GM06990 (cell line): ENCODE measurements at regions not wholly inside any gene's neighbourhood (a gene's known extent, or its start where the extent isn't known, plus 50 kb on each side); places are given as distances from the start of the nearest gene placed in this dataset.

Experiments
- DNase-seq: peaks from one replicate; pipeline ENCODE4 v3.0.0-alpha.2; 2011; ENCODE audit not compliant: insufficient read length; ENCODE audit errors: extremely low read depth
- H3K27me3 ChIP-seq: replicated peaks from 2 replicates; pipeline ENCODE4 v1.6.0; 2011; ENCODE audit warnings: low read length; ENCODE audit not compliant: control insufficient read depth, insufficient read depth
- H3K36me3 ChIP-seq: 2 replicates; pipeline ENCODE4 v1.5.1; 2011; ENCODE audit warnings: low read length; ENCODE audit not compliant: control insufficient read depth, insufficient read depth
- H3K4me3 ChIP-seq: replicated peaks from 2 replicates; pipeline ENCODE4 v1.5.1; 2011; ENCODE audit warnings: low read depth, mild to moderate bottlenecking, control low read depth, low read length
- CTCF ChIP-seq: IDR thresholded peaks from 2 replicates; pipeline ENCODE4 v1.5.1; 2011; ENCODE audit warnings: low read length, control low read depth, mild to moderate bottlenecking, inconsistent platforms; ENCODE audit not compliant: insufficient read depth, poor library complexity, severe bottlenecking

- DNase-seq = no peak
- Histone ChIP-seq H3K4me3 (no peak overlapping the region), H3K27me3 (no peaks in the 10 kb centered on the region), H3K36me3 (no peaks in the 10 kb centered on the region)
- TF ChIP-seq CTCF = no peak
These were observed 93.3 kb upstream of the DUSP5 start for GRCh38 chr10:110404413-110404812.

- H3K36me3 ChIP-seq = no peaks in the 10 kb centered on the region
- TF ChIP-seq CTCF = no peak
- no peak for DNase-seq
- no peak overlapping the region for H3K4me3 ChIP-seq
- no peaks in the 10 kb centered on the region for H3K27me3 ChIP-seq
These were observed 92.9 kb upstream of the DUSP5 start for GRCh38 chr10:110404825-110405224.

GRCh38 chr10:110405380-110405779, 92.3 kb upstream of the DUSP5 start:
- no peak for TF ChIP-seq CTCF
- no peak for DNase-seq
- H3K4me3 ChIP-seq = no peak overlapping the region
- no peaks in the 10 kb centered on the region for H3K27me3 ChIP-seq
- no peaks in the 10 kb centered on the region for H3K36me3 ChIP-seq

- TF ChIP-seq CTCF = no peak
- H3K4me3 ChIP-seq = no peak overlapping the region
- H3K27me3 ChIP-seq = no peaks in the 10 kb centered on the region
- no peak for DNase-seq
- H3K36me3 ChIP-seq = no peaks in the 10 kb centered on the region
These were observed 90.2 kb upstream of the DUSP5 start for GRCh38 chr10:110407301-110408170.

GRCh38 chr10:110408203-110408871, 89.4 kb upstream of the DUSP5 start:
- no peak for DNase-seq
- H3K36me3 ChIP-seq = no peaks in the 10 kb centered on the region
- no peak for TF ChIP-seq CTCF
- no peaks in the 10 kb centered on the region for H3K27me3 ChIP-seq
- H3K4me3 ChIP-seq = no peak overlapping the region
